Prostate gland (tissue), 2 donors: ENCODE measurements at regions not wholly inside any gene's neighbourhood (a gene's known extent, or its start where the extent isn't known, plus 50 kb on each side); places are given as distances from the start of the nearest gene placed in this dataset.

Source experiments
- DNase-seq: peaks from one replicate; pipeline ENCODE4 v3.0.0-alpha.2; 2019; ENCODE audit warnings: low spot score
- H3K27ac ChIP-seq, 2 donors: fragments of 200-600 bp; sonication (generic); 2 replicates each; pipeline ENCODE4 v1.5.1; 2017 to 2019
- H3K27me3 ChIP-seq: fragments of 200-600 bp; sonication (generic); replicated peaks from 2 replicates; pipeline ENCODE4 v1.5.1; 2019; ENCODE audit not compliant: insufficient read depth
- H3K36me3 ChIP-seq, 2 donors: fragments of 200-600 bp; sonication (generic); 1 replicate in 1 of 2; 2 replicates in 1 of 2; pipeline versions ENCODE4 v1.5.1 to v1.8.1; 2017 to 2019
- H3K4me1 ChIP-seq: fragments of 200-600 bp; sonication (generic); replicated peaks from 2 replicates; pipeline ENCODE4 v1.5.1; 2019
- H3K4me3 ChIP-seq, 2 donors: fragments of 200-600 bp; sonication (generic); 2 replicates each; pipeline ENCODE4 v1.5.1; 2017 to 2019
- H3K9me3 ChIP-seq: fragments of 200-600 bp; sonication (generic); 2 replicates; pipeline ENCODE4 v1.5.1; 2017
- CTCF ChIP-seq, 4 experiments: fragments of 200-600 bp in 2 of 4; fragments of 450-650 bp in 2 of 4; sonication (generic) in 2 of 4; IDR thresholded peaks; 1 replicate in 3 of 4; 2 replicates in 1 of 4; pipeline ENCODE4 v1.5.1; 2016 to 2019; ENCODE audit warnings: antibody characterized with exemption in 4 of 4, mild to moderate bottlenecking in 2 of 4, moderate library complexity in 2 of 4
- POLR2A ChIP-seq: fragments of 450-650 bp; IDR thresholded peaks from one replicate; pipeline ENCODE4 v1.6.1; 2016; ENCODE audit warnings: antibody characterized with exemption, mild to moderate bottlenecking
- POLR2AphosphoS5 ChIP-seq: sonication (generic); formaldehyde crosslinking; IDR thresholded peaks from one replicate; pipeline ENCODE4 v1.6.1; 2017; ENCODE audit warnings: antibody characterized with exemption
- WGBS: methylation state at CpG from one replicate; pipeline ENCODE4 v1.1.5; 2018; 5-methylcytosine and 5-hydroxymethylcytosine counted together
- intact Hi-C: fragments of 100-400 bp; cut with DNase I; formaldehyde crosslinking; loops from one replicate; pipeline ENCODE4 v1.14.2; 2022

- 90% methylated on average over 6 of the region's 6 CpGs for WGBS
- no peaks in the 10 kb centered on the region for H3K9me3 ChIP-seq
- intact Hi-C loops, result no loop called here
- TF ChIP-seq CTCF (IDR thresholded peaks at IDR 0.05) (no peak), POLR2AphosphoS5 (no peak), POLR2A (no peak)
- H3K27me3 ChIP-seq, result no peaks in the 10 kb centered on the region
- no peak overlapping the region for H3K4me3 ChIP-seq
- no peaks in the 10 kb centered on the region for H3K36me3 ChIP-seq
- no peak overlapping the region for H3K27ac ChIP-seq
- H3K4me1 ChIP-seq, result no peaks in the 10 kb centered on the region
- no peak for DNase-seq
These were observed 311.3 kb downstream of the KLF12 start for GRCh38 chr13:73822668-73823592.

GRCh38 chr13:73820688-73821087 lies 313.5 kb downstream of the KLF12 start:
- Histone ChIP-seq H3K4me3 (no peak overlapping the region), H3K4me1 (no peaks in the 10 kb centered on the region), H3K9me3 (no peaks in the 10 kb centered on the region), H3K27me3 (no peaks in the 10 kb centered on the region), H3K36me3 (no peaks in the 10 kb centered on the region), H3K27ac (no peak overlapping the region)
- TF ChIP-seq POLR2A (no peak), CTCF (IDR thresholded peaks at IDR 0.05) (no peak)
- intact Hi-C loops, result no loop called here
- 100% methylated on average over 2 of the region's 2 CpGs for WGBS
- no peak for DNase-seq

- Histone ChIP-seq H3K27me3 (no peaks in the 10 kb centered on the region), H3K4me3 (no peak overlapping the region), H3K4me1 (no peaks in the 10 kb centered on the region), H3K27ac (no peak overlapping the region), H3K9me3 (no peaks in the 10 kb centered on the region), H3K36me3 (no peaks in the 10 kb centered on the region)
- intact Hi-C loops, result no loop called here
- no peak for TF ChIP-seq CTCF (IDR thresholded peaks at IDR 0.05)
- TF ChIP-seq POLR2AphosphoS5, result no peak
- no peak for TF ChIP-seq POLR2A
- no peak for DNase-seq
- WGBS, result 96% methylated on average over 3 of the region's 3 CpGs
These were observed 313.9 kb downstream of the KLF12 start for GRCh38 chr13:73820285-73820684.

GRCh38 chr13:73819711-73820110 lies 314.5 kb downstream of the KLF12 start:
- H3K27me3 ChIP-seq, result no peaks in the 10 kb centered on the region
- no peak overlapping the region for H3K27ac ChIP-seq
- no peak overlapping the region for H3K4me3 ChIP-seq
- no peak for DNase-seq
- no peaks in the 10 kb centered on the region for H3K4me1 ChIP-seq
- no peaks in the 10 kb centered on the region for H3K9me3 ChIP-seq
- intact Hi-C loops, result no loop called here
- TF ChIP-seq POLR2A (no peak), CTCF (IDR thresholded peaks at IDR 0.05) (no peak), POLR2AphosphoS5 (no peak)
- no peaks in the 10 kb centered on the region for H3K36me3 ChIP-seq

- WGBS, result 100% methylated on average over 2 of the region's 2 CpGs
- Histone ChIP-seq H3K27ac (no peak overlapping the region), H3K36me3 (no peaks in the 10 kb centered on the region), H3K4me3 (no peak overlapping the region), H3K9me3 (no peaks in the 10 kb centered on the region), H3K27me3 (no peaks in the 10 kb centered on the region), H3K4me1 (no peaks in the 10 kb centered on the region)
- TF ChIP-seq POLR2AphosphoS5 (no peak), CTCF (IDR thresholded peaks at IDR 0.05) (no peak), POLR2A (no peak)
- intact Hi-C loops, result no loop called here
- no peak for DNase-seq
These were observed 317.5 kb downstream of the KLF12 start for GRCh38 chr13:73816702-73817101.
